ENCODE measurements at regions not wholly inside any gene's neighbourhood (a gene's known extent, or its start where the extent isn't known, plus 50 kb on each side); places are given as distances from the start of the nearest gene placed in this dataset.

GRCh38 chr18:65398347-65399075 lies 352.3 kb upstream of the CDH7 start:
- Mint-ChIP-seq H3K36me3 (ENCODE audit: unreplicated experiment) (no peaks in the 10 kb centered on the region), H3K4me3 (ENCODE audit: unreplicated experiment) (no peak overlapping the region), H3K4me1 (ENCODE audit: unreplicated experiment) (no peaks in the 10 kb centered on the region), H3K27ac (ENCODE audit: unreplicated experiment) (no peak overlapping the region), H3K9me3 (ENCODE audit: unreplicated experiment) (peaks cover 3% of the 10 kb centered on the region), H3K27me3 (ENCODE audit: unreplicated experiment) (no peaks in the 10 kb centered on the region)
- no peak for DNase-seq (ENCODE audit: extremely low spot score, unreplicated experiment)
- TF ChIP-seq CTCF (IDR thresholded peaks at IDR 0.05) = no peak

- peaks cover 14% of the 10 kb centered on the region for H3K9me3 Mint-ChIP-seq (ENCODE audit: unreplicated experiment)
- no peak overlapping the region for H3K4me3 Mint-ChIP-seq (ENCODE audit: unreplicated experiment)
- H3K27ac Mint-ChIP-seq (ENCODE audit: unreplicated experiment) = no peak overlapping the region
- H3K4me1 Mint-ChIP-seq (ENCODE audit: unreplicated experiment) = no peaks in the 10 kb centered on the region
- H3K36me3 Mint-ChIP-seq (ENCODE audit: unreplicated experiment) = no peaks in the 10 kb centered on the region
- TF ChIP-seq CTCF (IDR thresholded peaks at IDR 0.05) = no peak
- H3K27me3 Mint-ChIP-seq (ENCODE audit: unreplicated experiment) = no peaks in the 10 kb centered on the region
- no peak for DNase-seq (ENCODE audit: extremely low spot score, unreplicated experiment)
Observed at GRCh38 chr18:65380986-65381385, 369.8 kb upstream of the CDH7 start.

GRCh38 chr18:65380571-65380970 lies 370.2 kb upstream of the CDH7 start:
- Mint-ChIP-seq H3K4me3 (ENCODE audit: unreplicated experiment) (no peak overlapping the region), H3K9me3 (ENCODE audit: unreplicated experiment) (peaks cover 13% of the 10 kb centered on the region), H3K27me3 (ENCODE audit: unreplicated experiment) (no peaks in the 10 kb centered on the region), H3K4me1 (ENCODE audit: unreplicated experiment) (no peaks in the 10 kb centered on the region), H3K36me3 (ENCODE audit: unreplicated experiment) (no peaks in the 10 kb centered on the region), H3K27ac (ENCODE audit: unreplicated experiment) (no peak overlapping the region)
- TF ChIP-seq CTCF (IDR thresholded peaks at IDR 0.05) = no peak
- DNase-seq (ENCODE audit: extremely low spot score, unreplicated experiment) = no peak

- H3K36me3 Mint-ChIP-seq (ENCODE audit: unreplicated experiment) = no peaks in the 10 kb centered on the region
- no peak overlapping the region for H3K27ac Mint-ChIP-seq (ENCODE audit: unreplicated experiment)
Observed at GRCh38 chr18:65372904-65373303, 377.9 kb upstream of the CDH7 start.

More at GRCh38 chr18:65372904-65373303, 377.9 kb upstream of the CDH7 start:
- H3K4me1 Mint-ChIP-seq (ENCODE audit: unreplicated experiment) = no peaks in the 10 kb centered on the region
- TF ChIP-seq CTCF (IDR thresholded peaks at IDR 0.05) = no peak
- no peak overlapping the region for H3K4me3 Mint-ChIP-seq (ENCODE audit: unreplicated experiment)
- no peaks in the 10 kb centered on the region for H3K27me3 Mint-ChIP-seq (ENCODE audit: unreplicated experiment)
- peaks cover 5% of the 10 kb centered on the region for H3K9me3 Mint-ChIP-seq (ENCODE audit: unreplicated experiment)
- DNase-seq (ENCODE audit: extremely low spot score, unreplicated experiment) = no peak

Measured in osteocyte (in vitro differentiated cells).